NCI-H1048 (cell line): ENCODE measurements at regions not wholly inside any gene's neighbourhood (a gene's known extent, or its start where the extent isn't known, plus 50 kb on each side); places are given as distances from the start of the nearest gene placed in this dataset.
"Not testable (repeated sequence)": the region's sequence is repeated elsewhere in the genome, so short reads cannot be mapped to it uniquely, and the experiment has no call there.

Experiments
- DNase-seq: peaks from one replicate; lab custom pipeline; 2025; lab: John Stamatoyannopoulos, UW

DNA sequence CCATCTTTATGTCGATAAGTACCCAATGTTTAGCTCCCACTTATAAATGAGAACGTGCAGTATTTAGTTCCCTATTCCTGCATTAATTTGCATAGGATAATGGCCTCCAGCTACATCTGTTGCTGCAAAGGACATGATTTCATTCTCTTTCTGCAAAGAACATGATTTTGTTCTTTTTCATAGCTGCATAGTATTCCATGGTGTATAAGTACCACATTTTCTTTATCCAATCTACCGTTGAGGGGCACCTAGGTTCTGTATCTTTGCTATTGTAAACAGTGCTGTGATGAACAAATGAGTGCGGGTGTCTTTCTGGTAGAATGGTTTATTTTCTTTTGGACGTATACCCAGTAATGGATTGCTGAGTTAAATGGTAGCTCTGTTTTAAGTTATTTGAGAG is 63.0 kb downstream of the HLX start:
- DNase-seq, result no peak

GRCh38 chr1:220942914-220943313 is 63.7 kb downstream of the HLX start:
- not testable (repeated sequence) for DNase-seq

DNA sequence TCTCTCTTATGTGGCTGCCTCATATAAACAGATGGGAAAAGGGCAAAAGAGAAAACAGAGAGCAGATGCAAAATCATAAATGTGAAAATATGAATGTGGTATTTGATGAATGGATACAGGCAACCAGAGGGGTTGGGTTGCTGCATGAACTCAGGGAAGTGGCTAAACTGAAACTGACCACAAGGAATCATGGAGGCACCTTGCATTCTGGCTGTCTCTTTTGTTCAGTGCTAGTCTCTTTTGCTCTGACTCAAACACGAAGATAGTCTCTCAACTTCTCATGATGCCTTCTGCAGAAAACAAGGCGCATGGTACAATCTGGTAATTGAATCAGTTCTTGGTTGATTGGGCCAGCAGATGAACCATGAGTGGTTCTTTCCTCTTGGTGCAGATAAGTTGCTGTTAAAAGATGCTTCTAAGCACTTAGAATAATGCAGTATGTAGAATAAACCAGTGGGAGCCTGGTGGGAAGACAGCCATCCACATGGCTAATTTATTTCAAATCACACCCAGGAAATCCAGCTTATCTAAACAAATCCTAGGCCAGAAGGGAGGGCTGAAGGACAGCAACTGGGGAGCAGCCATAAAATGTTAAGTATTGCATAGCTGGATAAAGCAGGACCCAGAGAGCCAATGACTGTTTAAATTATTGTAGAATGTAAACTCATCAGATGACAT is 64.2 kb downstream of the HLX start:
- DNase-seq, result no peak

DNA sequence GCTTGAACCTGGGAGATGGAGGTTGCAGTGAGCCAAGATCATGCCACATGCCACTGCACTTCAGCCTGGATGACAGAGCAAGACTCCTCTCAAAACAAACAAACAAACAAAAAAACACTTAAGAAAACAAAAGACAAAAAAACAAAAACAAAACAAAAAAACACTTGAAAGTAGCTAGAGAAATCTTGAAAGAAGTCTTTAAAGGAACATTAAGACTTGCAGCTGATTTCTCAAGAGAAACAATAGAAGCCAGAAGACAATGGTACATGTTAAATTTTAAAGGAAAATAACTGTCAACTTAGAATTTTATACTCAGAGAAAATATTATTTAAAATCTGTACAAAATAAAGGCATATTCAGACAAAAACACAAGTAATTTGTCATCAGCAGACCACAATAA is 71.3 kb downstream of the HLX start:
- DNase-seq, result no peak

GRCh38 chr1:220952961-220953643 is 73.9 kb downstream of the HLX start:
- DNase-seq, result no peak

GRCh38 chr1:220954321-220955075 is 75.3 kb downstream of the HLX start:
- DNase-seq, result no peak

DNA sequence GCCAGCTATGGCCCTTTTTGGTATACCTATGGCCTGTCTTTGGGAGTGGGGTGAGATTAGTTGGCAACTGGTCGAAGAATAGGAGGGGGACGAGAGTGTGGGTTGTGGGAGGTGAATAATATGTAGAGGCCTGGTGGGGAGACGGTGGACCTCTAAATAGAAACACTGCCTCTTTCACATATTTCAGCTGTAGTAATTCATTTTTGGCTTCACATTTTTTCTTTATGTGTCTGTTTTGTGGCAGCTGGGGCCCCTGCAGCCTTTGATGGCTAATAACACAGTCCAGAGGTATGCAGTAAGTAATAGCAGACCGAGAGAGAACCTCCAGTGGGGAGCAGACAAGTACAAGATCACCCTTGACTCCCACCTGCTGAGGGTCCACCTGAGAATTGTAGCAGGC is 75.9 kb downstream of the HLX start:
- DNase-seq, result no peak

GRCh38 chr1:220956501-220957232 is 77.4 kb downstream of the HLX start:
- DNase-seq, result no peak

DNA sequence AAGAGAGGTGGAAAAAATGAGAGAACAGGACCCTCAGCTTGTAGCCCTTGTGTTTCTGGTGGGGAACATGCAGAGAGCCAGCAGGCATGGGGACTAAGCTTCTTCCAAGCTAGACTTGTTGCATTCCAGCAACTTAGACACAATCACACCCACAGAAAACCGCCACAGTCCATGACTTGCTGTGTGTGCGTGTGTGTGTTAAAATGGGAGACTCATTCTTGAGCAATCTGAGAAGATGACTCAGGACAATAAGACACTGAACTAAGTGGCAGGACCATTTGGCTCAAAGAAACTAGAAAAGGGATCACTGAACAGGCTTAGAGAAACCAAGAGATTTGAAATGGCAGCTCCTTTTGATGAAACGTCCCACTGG is 78.0 kb downstream of the HLX start:
- DNase-seq, result no peak

GRCh38 chr1:220958234-220958633 is 79.0 kb downstream of the HLX start:
- DNase-seq, result no peak

- DNase-seq, result no peak
These were observed 82.9 kb downstream of the HLX start for GRCh38 chr1:220962031-220962751.

DNA sequence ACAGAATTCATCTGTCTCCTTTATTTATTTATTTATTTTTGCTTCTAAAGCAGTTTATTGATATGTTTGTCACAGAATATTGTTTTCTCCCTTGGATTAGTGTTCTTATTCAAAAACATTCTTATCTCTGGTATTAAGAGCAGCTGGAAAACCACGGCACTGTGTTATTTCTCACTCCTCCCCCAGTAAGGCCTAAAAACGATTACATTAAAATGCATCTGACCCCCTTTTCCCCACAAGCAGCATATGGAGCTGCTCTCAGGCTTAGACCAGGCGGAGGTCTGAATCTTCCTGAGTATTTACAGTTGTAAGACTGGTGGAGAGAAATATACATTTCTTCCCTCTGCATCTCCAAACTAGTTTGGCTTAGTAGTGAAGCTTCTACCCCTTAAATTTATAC is 86.8 kb downstream of the HLX start:
- no peak for DNase-seq

DNA sequence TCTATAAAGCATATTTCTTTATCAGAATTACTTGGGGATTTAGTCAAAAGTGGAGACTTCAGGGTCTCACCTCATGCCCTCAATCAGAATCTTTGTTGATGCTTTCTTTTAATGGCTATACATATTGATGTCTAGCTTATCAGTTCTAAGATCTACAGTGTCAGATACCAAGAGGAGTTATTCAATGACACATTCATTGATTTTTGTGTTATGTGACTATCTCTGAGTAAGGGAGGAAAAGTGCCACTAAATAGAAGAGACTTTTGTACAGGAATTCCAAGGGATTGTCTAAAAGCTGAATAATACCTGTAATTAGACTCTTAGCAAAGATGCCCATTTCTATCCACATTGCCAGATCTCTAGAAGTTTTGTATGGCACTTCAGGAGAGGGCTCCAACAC is 87.2 kb downstream of the HLX start:
- DNase-seq, result no peak

DNA sequence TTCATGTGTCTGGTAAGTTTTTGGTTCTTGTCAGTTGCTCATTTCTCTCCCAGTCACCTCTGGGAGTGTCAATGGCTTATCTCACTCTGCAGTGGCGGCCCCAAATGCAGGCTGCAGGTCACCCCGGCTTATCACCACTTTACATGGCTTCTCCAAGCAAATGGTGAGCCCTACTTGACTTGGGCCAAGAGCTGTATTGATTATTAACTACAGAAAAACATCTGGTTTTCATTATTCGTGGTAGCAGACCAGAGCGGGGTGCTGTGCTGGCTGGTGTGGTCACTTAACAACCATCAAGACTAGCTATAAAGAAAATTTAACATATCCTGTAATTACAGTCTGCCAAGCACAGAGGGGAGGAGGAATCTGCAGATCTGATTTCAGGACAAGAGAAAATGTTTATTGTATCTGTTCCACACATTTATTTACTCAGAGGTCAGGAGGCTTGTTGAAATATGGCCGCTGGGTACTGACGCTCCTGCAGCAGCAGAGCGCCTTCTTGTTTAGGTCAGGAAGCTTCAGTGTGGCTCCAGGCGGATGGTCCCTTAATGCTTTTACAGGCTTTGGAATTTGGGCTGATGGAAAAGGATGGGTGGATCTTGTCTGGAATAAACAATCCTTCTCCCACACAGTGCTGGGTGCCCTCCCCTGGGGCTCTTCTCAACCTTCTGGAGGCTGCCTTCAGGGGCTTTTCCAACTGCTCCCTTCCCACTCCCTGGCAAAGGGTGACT is 87.8 kb downstream of the HLX start:
- DNase-seq, result no peak

GRCh38 chr1:220967911-220968310 is 88.7 kb downstream of the HLX start:
- DNase-seq, result no peak

DNA sequence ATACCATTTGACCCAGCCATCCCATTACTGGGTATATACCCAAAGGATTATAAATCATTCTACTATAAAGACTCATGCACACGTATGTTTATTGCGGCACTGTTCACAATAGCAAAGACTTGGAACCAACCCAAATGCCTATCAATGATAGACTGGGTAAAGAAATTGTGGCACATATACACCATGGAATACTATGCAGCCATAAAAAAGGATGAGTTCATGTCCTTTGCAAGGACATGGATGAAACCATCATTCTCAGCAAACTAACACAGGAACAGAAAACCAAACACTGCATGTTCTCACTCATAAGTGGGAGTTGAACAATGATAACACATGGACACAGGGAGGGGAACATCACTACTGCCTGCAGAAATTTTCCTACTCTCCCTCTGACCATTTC is 90.0 kb downstream of the HLX start:
- DNase-seq, result not testable (repeated sequence)

GRCh38 chr1:220970311-220970710 is 91.1 kb downstream of the HLX start:
- no peak for DNase-seq

DNA sequence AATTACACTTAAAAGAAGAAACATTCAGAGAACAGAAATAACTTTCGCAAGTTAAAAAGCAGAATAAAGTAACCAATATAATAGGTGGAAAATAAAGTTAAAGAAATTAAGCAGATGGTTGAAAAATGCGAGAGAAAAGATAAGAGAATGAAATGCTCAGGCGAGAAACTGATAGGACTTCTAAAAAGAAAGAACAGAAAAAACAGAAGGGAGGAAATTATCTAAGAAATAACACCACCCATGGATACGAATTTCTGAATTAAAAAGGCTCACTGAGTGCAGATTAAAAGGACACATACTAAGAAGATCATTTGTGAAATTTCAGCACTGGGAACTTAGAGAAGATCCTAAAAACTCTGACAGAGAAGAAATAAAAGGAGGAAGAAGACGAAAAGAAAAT is 92.0 kb downstream of the HLX start:
- no peak for DNase-seq

DNA sequence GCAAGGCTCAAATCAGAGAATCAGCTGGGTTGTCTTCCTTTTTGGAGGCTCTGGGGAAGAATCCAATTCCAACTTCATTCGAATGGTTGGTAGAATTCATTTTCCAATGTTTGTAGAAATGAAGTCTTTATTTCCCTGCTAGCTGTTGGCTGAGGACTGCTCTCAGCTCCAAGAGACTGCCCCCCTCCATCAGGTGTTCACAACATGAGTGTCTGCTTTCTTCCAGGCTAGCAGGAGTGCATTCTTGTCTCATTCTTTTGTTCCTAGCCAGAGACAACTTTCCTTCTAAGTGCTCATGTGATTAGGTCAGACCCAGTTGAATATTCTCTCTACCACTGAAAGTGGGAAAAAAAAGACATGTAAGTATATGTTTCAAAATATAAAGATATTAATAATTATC is 95.2 kb downstream of the HLX start:
- no peak for DNase-seq

DNA sequence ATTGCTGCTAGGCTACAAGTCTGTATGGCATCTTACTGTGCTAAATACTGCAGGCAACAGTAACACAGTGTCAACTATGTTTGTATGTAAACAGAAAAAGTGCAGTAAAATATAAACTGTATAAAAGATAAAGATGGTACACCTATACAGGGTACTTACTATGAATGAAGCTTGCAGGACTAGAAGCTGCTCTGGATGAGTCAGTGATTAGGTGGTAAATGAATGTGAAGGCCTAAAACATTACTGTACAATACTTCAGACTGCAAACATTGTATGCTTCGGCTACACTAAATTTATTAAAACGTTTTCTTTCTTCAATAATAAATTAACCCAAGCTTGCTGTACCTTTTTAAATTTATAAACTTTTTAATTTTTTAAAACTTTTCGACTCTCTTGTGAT is 97.1 kb downstream of the HLX start:
- DNase-seq, result no peak

GRCh38 chr1:220979371-220979770 is 100.1 kb downstream of the HLX start:
- DNase-seq, result no peak
